ENCODE measurements at regions not wholly inside any gene's neighbourhood (a gene's known extent, or its start where the extent isn't known, plus 50 kb on each side); places are given as distances from the start of the nearest gene placed in this dataset.

DNA sequence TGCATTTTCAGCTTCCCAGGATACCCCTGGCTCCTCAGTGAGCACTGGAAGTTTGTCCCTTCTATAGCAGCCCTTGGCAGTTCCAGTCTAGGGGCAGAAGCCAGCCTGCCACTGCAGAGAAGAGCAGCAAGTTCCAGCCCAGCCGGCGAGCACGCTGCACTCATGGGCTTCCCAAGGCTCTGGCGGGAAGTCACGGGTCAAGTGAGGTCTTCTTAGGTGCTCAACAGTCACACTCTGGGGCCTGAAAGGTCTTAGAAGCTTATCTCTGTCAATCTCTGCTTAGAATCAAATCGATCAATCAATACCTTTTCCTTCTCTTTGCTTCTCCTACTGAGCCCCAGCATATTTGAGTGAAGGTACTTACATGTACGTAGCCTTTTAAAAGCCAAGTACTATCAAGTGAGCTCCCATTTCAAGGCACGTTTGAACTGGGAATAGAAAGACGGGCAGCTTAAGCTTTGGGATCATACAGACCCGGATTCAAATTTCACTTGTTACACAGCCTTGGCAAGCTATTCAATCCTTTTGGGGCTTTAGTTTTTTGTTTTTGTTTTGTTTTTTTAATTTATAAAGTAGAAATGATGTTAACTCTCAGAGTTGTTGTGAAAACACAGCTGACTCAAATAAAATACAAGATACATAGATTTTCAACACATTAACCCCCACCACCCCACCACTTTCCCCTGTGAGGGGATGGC lies 152.6 kb upstream of the KLF14 start:
- ChIA-PET POLR2A (interaction anchor here (0.5 kb wide), 1 partner anchor 25 kb away, joined by 3 read pairs; no protein-coding TSS in a partner anchor), CTCF (interaction anchor here (0.8 to 8.0 kb wide), 4 partner anchors 10 to 34 kb away, joined by 3 to 47 read pairs (median 8); no protein-coding TSS in a partner anchor)
- Histone ChIP-seq H3K27me3 (ENCODE audit: control insufficient read depth, insufficient read depth, low read length) (no peaks in the 10 kb centered on the region), H3K36me3 (ENCODE audit: control insufficient read depth, insufficient read depth, low read length) (peaks cover 36% of the 10 kb centered on the region), H3K4me3 (ENCODE audit: low read depth, low read length) (no peak overlapping the region)
- DNase-seq (ENCODE audit: low read depth): no peak
- TF ChIP-seq, protein P1, sequence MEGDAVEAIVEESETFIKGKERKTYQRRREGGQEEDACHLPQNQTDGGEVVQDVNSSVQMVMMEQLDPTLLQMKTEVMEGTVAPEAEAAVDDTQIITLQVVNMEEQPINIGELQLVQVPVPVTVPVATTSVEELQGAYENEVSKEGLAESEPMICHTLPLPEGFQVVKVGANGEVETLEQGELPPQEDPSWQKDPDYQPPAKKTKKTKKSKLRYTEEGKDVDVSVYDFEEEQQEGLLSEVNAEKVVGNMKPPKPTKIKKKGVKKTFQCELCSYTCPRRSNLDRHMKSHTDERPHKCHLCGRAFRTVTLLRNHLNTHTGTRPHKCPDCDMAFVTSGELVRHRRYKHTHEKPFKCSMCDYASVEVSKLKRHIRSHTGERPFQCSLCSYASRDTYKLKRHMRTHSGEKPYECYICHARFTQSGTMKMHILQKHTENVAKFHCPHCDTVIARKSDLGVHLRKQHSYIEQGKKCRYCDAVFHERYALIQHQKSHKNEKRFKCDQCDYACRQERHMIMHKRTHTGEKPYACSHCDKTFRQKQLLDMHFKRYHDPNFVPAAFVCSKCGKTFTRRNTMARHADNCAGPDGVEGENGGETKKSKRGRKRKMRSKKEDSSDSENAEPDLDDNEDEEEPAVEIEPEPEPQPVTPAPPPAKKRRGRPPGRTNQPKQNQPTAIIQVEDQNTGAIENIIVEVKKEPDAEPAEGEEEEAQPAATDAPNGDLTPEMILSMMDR (IDR thresholded peaks at IDR 0.05; ENCODE audit: insufficient read depth, low read depth, low read length): no peak

- peaks cover 31% of the 10 kb centered on the region for H3K36me3 ChIP-seq (ENCODE audit: control insufficient read depth, insufficient read depth, low read length)
- no peaks in the 10 kb centered on the region for H3K27me3 ChIP-seq (ENCODE audit: control insufficient read depth, insufficient read depth, low read length)
- TF ChIP-seq, protein P1 (IDR thresholded peaks at IDR 0.05; ENCODE audit: insufficient read depth, low read depth, low read length): no peak
- POLR2A ChIA-PET: interaction anchor here (0.6 kb wide), 1 partner anchor 178 kb away, joined by 3 read pairs; no protein-coding TSS in a partner anchor
- no peak overlapping the region for H3K4me3 ChIP-seq (ENCODE audit: low read depth, low read length)
- CTCF ChIA-PET: interaction anchor here (1.8 to 8.0 kb wide), 3 partner anchors 9 to 120 kb away, joined by 6 to 47 read pairs (median 12); no protein-coding TSS in a partner anchor
- DNase-seq (ENCODE audit: low read depth): peak; percentile 80
Observed at GRCh38 chr7:130887182-130887956, 153.4 kb upstream of the KLF14 start.

DNA sequence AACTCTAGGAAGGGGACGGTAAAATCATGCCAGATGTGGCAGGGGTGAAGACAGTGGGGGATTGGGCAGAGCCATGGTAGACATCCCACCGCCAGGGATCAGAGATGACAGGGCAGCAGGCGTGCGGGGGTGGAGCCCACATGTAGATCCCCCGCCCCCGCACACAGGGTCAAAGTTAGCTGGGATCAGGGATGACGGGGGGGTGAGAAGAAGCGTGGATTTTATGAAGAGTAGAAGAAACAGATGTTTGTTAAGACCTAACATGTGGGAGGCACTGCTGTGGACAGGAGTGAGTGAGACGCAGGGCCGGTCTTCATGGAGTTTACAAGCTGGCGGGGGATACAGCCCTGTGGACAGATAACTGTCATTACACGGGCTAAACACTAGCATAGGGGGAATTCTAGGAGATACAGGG lies 154.0 kb upstream of the KLF14 start:
- ChIA-PET CTCF (interaction anchor here (0.9 to 8.0 kb wide), 4 partner anchors 9 to 119 kb away, joined by 3 to 47 read pairs (median 6); no protein-coding TSS in a partner anchor), POLR2A (interaction anchor here (0.6 kb wide), 2 partner anchors 177 to 232 kb away, joined by 3 to 4 read pairs; no protein-coding TSS in a partner anchor)
- Histone ChIP-seq H3K27me3 (ENCODE audit: control insufficient read depth, insufficient read depth, low read length) (no peaks in the 10 kb centered on the region), H3K4me3 (ENCODE audit: low read depth, low read length) (no peak overlapping the region), H3K36me3 (ENCODE audit: control insufficient read depth, insufficient read depth, low read length) (peaks cover 28% of the 10 kb centered on the region)
- TF ChIP-seq, protein P1 (IDR thresholded peaks at IDR 0.05; ENCODE audit: insufficient read depth, low read depth, low read length): no peak
- no peak for DNase-seq (ENCODE audit: low read depth)

- H3K4me3 ChIP-seq (ENCODE audit: low read depth, low read length): no peak overlapping the region
- ChIA-PET POLR2A (interaction anchor here (0.6 to 0.8 kb wide), 3 partner anchors 10 to 231 kb away, joined by 4 to 9 read pairs (median 4); no protein-coding TSS in a partner anchor), CTCF (interaction anchor here (0.9 to 8.0 kb wide), 5 partner anchors 8 to 119 kb away, joined by 3 to 47 read pairs (median 5); no protein-coding TSS in a partner anchor)
- TF ChIP-seq, protein P1 (IDR thresholded peaks at IDR 0.05; ENCODE audit: insufficient read depth, low read depth, low read length): no peak
- DNase-seq (ENCODE audit: low read depth): no peak
- peaks cover 28% of the 10 kb centered on the region for H3K36me3 ChIP-seq (ENCODE audit: control insufficient read depth, insufficient read depth, low read length)
- no peaks in the 10 kb centered on the region for H3K27me3 ChIP-seq (ENCODE audit: control insufficient read depth, insufficient read depth, low read length)
Observed at GRCh38 chr7:130888468-130888867, 154.5 kb upstream of the KLF14 start.

All from BJ (cell line).